HCT116 (cell line): ENCODE measurements at regions not wholly inside any gene's neighbourhood (a gene's known extent, or its start where the extent isn't known, plus 50 kb on each side); places are given as distances from the start of the nearest gene placed in this dataset.

ENCODE experiments used
- ATAC-seq: fragments of 200-7000 bp; cut with Tn5 transposase; 2 replicates; pipeline ENCODE4 v1.9.1; 2020; ENCODE audit warnings: mild to moderate bottlenecking, moderate library complexity
- BruUV-seq: library from RNA; stranded (reverse); fragments of 400-500 nt; replicated peaks from 2 replicates; lab custom pipeline; 2021; lab: Mats Ljungman, UMichigan
- CTCF ChIA-PET: fragments of 300-600 bp; sonication (Branson Sonifier 250); formaldehyde crosslinking; loops from one replicate; lab custom pipeline; 2021; ENCODE audit warnings: antibody characterized with exemption; lab: Charles Lee
- POLR2A ChIA-PET: fragments of 300-600, 350-600 bp; sonication (Branson Sonifier 250); formaldehyde crosslinking; loops from one replicate; lab custom pipeline; 2021; ENCODE audit warnings: antibody characterized with exemption; lab: Charles Lee
- RAD21 ChIA-PET, 2 experiments: fragments of 300-600 bp; sonication (Branson Sonifier 250); formaldehyde crosslinking; loops; one replicate each; lab custom pipeline; 2023; ENCODE audit warnings: low total read pairs in 2 of 2; ENCODE audit not compliant: uncharacterized antibody in 2 of 2, unreplicated experiment in 2 of 2, low non-redundant PET in 1 of 2; lab: Charles Lee
- DNase-seq: peaks from one replicate; pipeline ENCODE4 v3.0.0-alpha.2; 2010; ENCODE audit warnings: low read depth, low spot score
- H2AFZ ChIP-seq: fragments of 200-600 bp; shearing (Covaris generic), sonication (generic); 2 replicates; pipeline ENCODE4 v1.6.1; 2017; ENCODE audit warnings: low read depth, mixed run types, mixed read lengths, antibody characterized with exemption, low read length; ENCODE audit not compliant: poor library complexity, severe bottlenecking
- H3K27ac ChIP-seq: 2 replicates; pipeline ENCODE4 v1.5.1; 2012; ENCODE audit warnings: low read depth, low read length
- H3K27me3 ChIP-seq: fragments of 200-600 bp; sonication (generic); 2 replicates; pipeline ENCODE4 v1.6.1; 2016; ENCODE audit warnings: mixed run types, low read length, mixed read lengths; ENCODE audit not compliant: insufficient read depth
- H3K36me3 ChIP-seq, 2 experiments: fragments of 200-500 bp in 1 of 2; fragments of 200-600 bp in 1 of 2; sonication (Bioruptor generic) in 1 of 2; sonication (generic) in 1 of 2; 2 replicates each; pipeline versions ENCODE4 v1.5.1 to v1.6.1; 2014 to 2016; ENCODE audit warnings: low read length in 2 of 2, inconsistent platforms in 1 of 2, mixed read lengths in 1 of 2, mixed run types in 1 of 2; ENCODE audit not compliant: insufficient read depth in 2 of 2, control insufficient read depth in 1 of 2
- H3K4me1 ChIP-seq, 2 experiments: fragments of 200-600 bp in 1 of 2; sonication (generic) in 1 of 2; 2 replicates each; pipeline versions ENCODE4 v1.5.1 to v1.6.1; 2012 to 2017; ENCODE audit warnings: low read length in 2 of 2, inconsistent platforms in 1 of 2, mild to moderate bottlenecking in 1 of 2, mixed read lengths in 1 of 2, mixed run types in 1 of 2, moderate library complexity in 1 of 2; ENCODE audit not compliant: insufficient read depth in 2 of 2, control insufficient read depth in 1 of 2
- H3K4me2 ChIP-seq: fragments of 200-600 bp; sonication (generic); 2 replicates; pipeline ENCODE4 v1.6.1; 2017; ENCODE audit warnings: mixed run types, low read length, mixed read lengths
- H3K4me3 ChIP-seq, 2 experiments: fragments of 200-600 bp in 1 of 2; sonication (generic) in 1 of 2; replicated peaks in 1 of 2; 2 replicates each; pipeline ENCODE4 v1.5.1; 2011 to 2016; ENCODE audit warnings: low read length in 2 of 2, control low read depth in 1 of 2, low read depth in 1 of 2, mild to moderate bottlenecking in 1 of 2, mixed read lengths in 1 of 2, mixed run types in 1 of 2
- H3K79me2 ChIP-seq: fragments of 200-600 bp; sonication (generic); 2 replicates; pipeline ENCODE4 v1.6.1; 2017; ENCODE audit warnings: mild to moderate bottlenecking, mixed run types, low read length, moderate library complexity, mixed read lengths; ENCODE audit not compliant: insufficient read depth
- H3K9ac ChIP-seq: fragments of 200-600 bp; sonication (generic); 2 replicates; pipeline ENCODE4 v1.6.1; 2016; ENCODE audit warnings: low read length, mixed read lengths
- H3K9me2 ChIP-seq: fragments of 200-600 bp; sonication (generic), shearing (Covaris generic); 2 replicates; pipeline ENCODE4 v1.6.1; 2017; ENCODE audit warnings: mixed run types, mild to moderate bottlenecking, moderate library complexity; ENCODE audit not compliant: insufficient read depth
- H3K9me3 ChIP-seq, 2 experiments: fragments of 200-500 bp in 1 of 2; fragments of 200-600 bp in 1 of 2; sonication (Bioruptor generic) in 1 of 2; sonication (generic) in 1 of 2; 2 replicates each; pipeline ENCODE4 v1.6.1; 2014 to 2017; ENCODE audit warnings: low read length in 2 of 2, mixed read lengths in 2 of 2, inconsistent platforms in 1 of 2, low read depth in 1 of 2, mild to moderate bottlenecking in 1 of 2, mixed run types in 1 of 2, moderate library complexity in 1 of 2; ENCODE audit not compliant: control insufficient read depth in 1 of 2, insufficient read depth in 1 of 2
- H4K20me1 ChIP-seq: fragments of 200-600 bp; sonication (generic), shearing (Covaris generic); 2 replicates; pipeline ENCODE4 v1.6.1; 2017; ENCODE audit warnings: mixed run types, mild to moderate bottlenecking, moderate library complexity; ENCODE audit not compliant: insufficient read depth
- CBX3 ChIP-seq: IDR thresholded peaks from 2 replicates; pipeline ENCODE4 v1.6.1; 2012; ENCODE audit warnings: low read depth
- CEBPB ChIP-seq: IDR thresholded peaks from 2 replicates; pipeline ENCODE4 v1.6.1; 2012; ENCODE audit warnings: low read depth
- ELF1 ChIP-seq: IDR thresholded peaks from 2 replicates; pipeline ENCODE4 v1.6.1; 2012; ENCODE audit warnings: low read depth, borderline replicate concordance
- EZH2 ChIP-seq: fragments of 200-600 bp; sonication (generic); IDR thresholded peaks from 2 replicates; pipeline ENCODE4 v1.6.1; 2017; ENCODE audit warnings: antibody characterized with exemption, mixed run types
- EZH2phosphoT487 ChIP-seq: fragments of 200-600 bp; IDR thresholded peaks from 2 replicates; pipeline ENCODE4 v1.6.1; 2018; ENCODE audit warnings: antibody characterized with exemption, borderline replicate concordance
- JUND ChIP-seq: IDR thresholded peaks from 2 replicates; pipeline ENCODE4 v1.6.1; 2012
- POLR2A ChIP-seq: IDR thresholded peaks from 2 replicates; pipeline ENCODE4 v1.7.0; 2011; ENCODE audit warnings: borderline replicate concordance; ENCODE audit not compliant: insufficient read depth, insufficient read length; ENCODE audit errors: extremely low read depth
- POLR2AphosphoS5 ChIP-seq: IDR thresholded peaks from 2 replicates; pipeline ENCODE4 v1.6.1; 2011; ENCODE audit warnings: mild to moderate bottlenecking, low read depth, low read length, moderate library complexity
- SIN3A ChIP-seq: IDR thresholded peaks from 2 replicates; pipeline ENCODE4 v1.6.1; 2012; ENCODE audit warnings: low read depth
- SRF ChIP-seq: IDR thresholded peaks from 2 replicates; pipeline ENCODE4 v1.6.1; 2012; ENCODE audit warnings: low read depth
- YY1 ChIP-seq: IDR thresholded peaks from 2 replicates; pipeline ENCODE4 v1.6.1; 2011; ENCODE audit warnings: low read length, low read depth, moderate library complexity, mild to moderate bottlenecking; ENCODE audit not compliant: insufficient replicate concordance; ENCODE audit errors: extremely low read depth
- ZFX ChIP-seq: fragments of 450-650 bp; IDR thresholded peaks from 2 replicates; pipeline ENCODE4 v1.6.1; 2017
- ZNF274 ChIP-seq: fragments of 200-500 bp; sonication (Bioruptor generic); IDR thresholded peaks from 2 replicates; pipeline ENCODE4 v1.6.1; 2014; ENCODE audit warnings: mild to moderate bottlenecking, low read depth, low read length, inconsistent platforms
- intact Hi-C: fragments of 100-400 bp; cut with micrococcal nuclease; formaldehyde crosslinking; loops from 2 replicates; pipeline ENCODE4 v1.10.0; 2022

- ATAC-seq = no peak
- H3K36me3 ChIP-seq = peaks cover 0 to 2% of the 10 kb centered on the region in 2 experiments; a peak in 1 of 4 replicates
- no peaks in the 10 kb centered on the region for H3K27me3 ChIP-seq
- no peak overlapping the region for H3K4me3 ChIP-seq
- RAD21 ChIA-PET = no interaction called here
- POLR2A ChIA-PET = no interaction called here
- no peak overlapping the region for H3K4me2 ChIP-seq
- no peak for TF ChIP-seq ZFX
- CTCF ChIA-PET = no interaction called here
- no TSS peak for BruUV-seq
- H4K20me1 ChIP-seq = no peaks in the 10 kb centered on the region
- H2AFZ ChIP-seq = no peak overlapping the region
- no peak overlapping the region for H3K27ac ChIP-seq
- no peaks in the 10 kb centered on the region for H3K79me2 ChIP-seq
- H3K4me1 ChIP-seq = no peaks in the 10 kb centered on the region
- no peak for DNase-seq
- intact Hi-C loops = no loop called here
- no peak overlapping the region for H3K9ac ChIP-seq
- H3K9me2 ChIP-seq = no peaks in the 10 kb centered on the region
- H3K9me3 ChIP-seq = no peaks in the 10 kb centered on the region
Observed at GRCh38 chr19:5246554-5247155, 94.0 kb downstream of the PTPRS start.

- Histone ChIP-seq H3K27me3 (no peaks in the 10 kb centered on the region), H3K9me3 (no peaks in the 10 kb centered on the region), H3K4me2 (no peak overlapping the region), H3K4me3 (no peak overlapping the region), H3K9me2 (no peaks in the 10 kb centered on the region), H3K36me3 (peaks cover 0 to 2% of the 10 kb centered on the region in 2 experiments; a peak in 1 of 4 replicates), H4K20me1 (no peaks in the 10 kb centered on the region), H3K27ac (no peak overlapping the region), H3K9ac (no peak overlapping the region), H3K79me2 (no peaks in the 10 kb centered on the region), H2AFZ (no peak overlapping the region), H3K4me1 (no peaks in the 10 kb centered on the region)
- ChIA-PET RAD21 (no interaction called here), CTCF (no interaction called here), POLR2A (no interaction called here)
- BruUV-seq = no TSS peak
- intact Hi-C loops = no loop called here
- ATAC-seq (no peak), DNase-seq (no peak)
- TF ChIP-seq SRF (no peak), POLR2A (no peak), EZH2 (no peak), CBX3 (no peak), JUND (no peak), SIN3A (no peak), ELF1 (no peak), ZNF274 (no peak), EZH2phosphoT487 (no peak), POLR2AphosphoS5 (no peak), YY1 (no peak), CEBPB (no peak)
Observed at GRCh38 chr19:5245631-5246553, 94.7 kb downstream of the PTPRS start.
